ENCODE measurements at regions not wholly inside any gene's neighbourhood (a gene's known extent, or its start where the extent isn't known, plus 50 kb on each side); places are given as distances from the start of the nearest gene placed in this dataset.

DNA sequence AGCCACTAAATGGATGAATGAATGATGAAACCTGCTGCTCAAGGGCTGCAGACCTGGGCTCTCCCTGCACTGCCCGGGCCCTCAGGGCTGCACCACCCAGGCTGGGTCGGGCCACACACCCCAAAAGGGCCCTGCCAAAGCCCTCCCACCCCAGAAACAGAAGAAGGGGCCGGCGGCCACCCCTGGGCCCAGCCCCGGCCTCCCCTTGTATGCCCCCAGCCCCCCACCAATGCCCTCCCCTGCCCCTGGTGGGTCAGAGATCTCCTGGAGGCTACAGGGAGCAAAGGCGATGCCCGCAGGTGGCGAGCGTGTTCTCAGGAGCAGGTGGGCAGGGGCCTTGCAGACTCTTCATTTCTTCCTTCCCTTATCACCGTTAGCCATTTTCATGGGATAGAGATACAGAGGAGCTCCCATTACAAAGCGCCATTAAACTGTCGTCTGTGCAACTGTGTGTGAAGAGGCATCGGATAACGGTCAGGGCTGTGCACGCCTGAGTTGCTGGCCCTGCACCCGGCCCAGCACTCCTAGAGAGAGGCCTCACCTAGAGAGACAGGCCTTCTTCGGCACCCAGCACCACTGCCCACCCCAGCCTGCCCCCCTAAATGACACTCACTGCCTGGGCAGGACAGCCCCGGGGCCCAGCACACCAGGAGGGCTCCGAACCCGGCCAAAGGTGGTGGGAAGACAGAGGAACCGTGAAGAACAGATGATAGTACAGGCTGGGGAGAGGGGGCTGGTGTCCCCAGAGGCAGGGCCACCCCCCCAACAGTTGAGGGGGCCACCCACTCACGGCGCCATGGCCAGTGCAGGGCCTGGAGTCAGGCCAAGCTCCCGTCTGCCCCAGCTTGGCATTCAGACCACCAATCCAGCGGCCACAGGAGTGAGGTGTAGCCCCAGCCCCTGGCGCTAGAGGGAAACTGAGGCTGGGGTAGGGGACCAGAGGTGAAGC lies 133.7 kb downstream of the FAM53A start:
- intact Hi-C loops (cut with micrococcal nuclease): no loop called here
- Histone ChIP-seq H4K20me1 (replicated peaks; ENCODE audit: control insufficient read depth, extremely low read depth, insufficient read depth, low read length) (no peaks in the 10 kb centered on the region), H3K4me2 (ENCODE audit: insufficient read depth, low read length) (no peak overlapping the region), H3K9ac (replicated peaks; ENCODE audit: extremely low read depth, insufficient read depth, low read length) (no peak overlapping the region), H3K79me2 (ENCODE audit: control insufficient read depth, insufficient read depth, low read length) (no peaks in the 10 kb centered on the region), H3K36me3 (ENCODE audit: control insufficient read depth in 2 of 2, extremely low read depth in 1 of 2, insufficient read depth in 2 of 2, low read length in 2 of 2) (no peaks in the 10 kb centered on the region), H3K4me1 (ENCODE audit: control insufficient read depth, extremely low read depth, insufficient read depth, low read length) (peaks cover 8% of the 10 kb centered on the region), H3K27me3 (ENCODE audit: control insufficient read depth in 2 of 2, insufficient read depth in 2 of 2, low read length in 2 of 2) (no peaks in the 10 kb centered on the region), H3K27ac (ENCODE audit: insufficient read depth, low read depth, low read length) (no peak overlapping the region), H3K4me3 (replicated peaks in 1 of 3; ENCODE audit: insufficient read depth in 1 of 3, low read depth in 1 of 3, low read length in 3 of 3) (no peak overlapping the region), H2AFZ (ENCODE audit: low read depth, low read length) (no peak overlapping the region), H3K9me1 (replicated peaks; ENCODE audit: control insufficient read depth, extremely low read depth, insufficient read depth, low read length) (no peaks in the 10 kb centered on the region), H3K9me3 (replicated peaks; ENCODE audit: control insufficient read depth, insufficient read depth, low read length) (no peaks in the 10 kb centered on the region)
- no peak for TF ChIP-seq JUN (IDR thresholded peaks at IDR 0.05; ENCODE audit: borderline replicate concordance, insufficient read depth, insufficient read length, low read depth)
- no peak for TF ChIP-seq GATA2 (IDR thresholded peaks at IDR 0.05; ENCODE audit: insufficient read depth, insufficient read length, low read depth, low read length)
- TF ChIP-seq EZH2 (IDR thresholded peaks at IDR 0.05; ENCODE audit: borderline replicate concordance, low read depth, low read length, severe bottlenecking): no peak
- TF ChIP-seq MYC (IDR thresholded peaks at IDR 0.05; ENCODE audit: low read depth, low read length): no peak
- TF ChIP-seq FOS (IDR thresholded peaks at IDR 0.05; ENCODE audit: borderline replicate concordance, insufficient read depth, low read length): no peak
- TF ChIP-seq POLR2AphosphoS5 (IDR thresholded peaks at IDR 0.05; ENCODE audit: insufficient read depth, low read depth, low read length): no peak
- TF ChIP-seq, protein P1, sequence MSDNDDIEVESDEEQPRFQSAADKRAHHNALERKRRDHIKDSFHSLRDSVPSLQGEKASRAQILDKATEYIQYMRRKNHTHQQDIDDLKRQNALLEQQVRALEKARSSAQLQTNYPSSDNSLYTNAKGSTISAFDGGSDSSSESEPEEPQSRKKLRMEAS (IDR thresholded peaks at IDR 0.05; ENCODE audit: insufficient read depth, insufficient read length): no peak
- no peak for TF ChIP-seq CTCF (IDR thresholded peaks at IDR 0.05; ENCODE audit: extremely low read depth in 1 of 2, insufficient read depth in 1 of 2, low read depth in 1 of 2, low read length in 2 of 2)
- no peak for TF ChIP-seq POLR2A (IDR thresholded peaks at IDR 0.05; ENCODE audit: low read depth, low read length)
- FAIRE-seq (no peak), DNase-seq (ENCODE audit: low read depth, low spot score) (no peak)
- BruUV-seq (replicated peaks): no TSS peak
- ChIA-PET POLR2A (no interaction called here), CTCF (interaction anchor here (0.6 to 3.1 kb wide), 4 partner anchors 30 to 308 kb away, joined by 3 to 15 read pairs (median 4); no protein-coding TSS in a partner anchor)
- dilution Hi-C loops (cut with MboI; ENCODE audit: extremely low pct_ligation_motif_present, low sequenced_read_pairs): no loop called here

Measured in endothelial cell of umbilical vein (primary cell).